ENCODE measurements at regions not wholly inside any gene's neighbourhood (a gene's known extent, or its start where the extent isn't known, plus 50 kb on each side); places are given as distances from the start of the nearest gene placed in this dataset.

DNA sequence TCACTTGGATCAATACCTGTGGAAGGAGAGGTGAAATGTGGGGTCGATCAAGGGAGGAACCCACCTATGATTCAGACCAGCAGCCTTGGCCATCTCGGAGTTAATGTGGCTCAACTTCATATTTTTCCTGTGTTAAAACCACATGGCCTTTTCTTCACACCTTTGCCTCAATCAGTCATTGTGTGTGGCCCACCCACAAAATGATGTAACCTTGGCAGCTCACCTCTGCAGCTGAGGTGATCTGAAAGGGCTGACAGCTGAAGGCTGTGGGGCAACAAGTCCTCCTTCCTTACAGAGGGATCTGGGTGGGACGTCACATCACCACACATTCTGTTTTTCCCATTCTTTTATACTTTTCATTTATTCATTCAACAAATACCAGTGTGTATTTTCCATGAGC is 357.1 kb upstream of the HSF2 start:
- TF ChIP-seq, protein P1, sequence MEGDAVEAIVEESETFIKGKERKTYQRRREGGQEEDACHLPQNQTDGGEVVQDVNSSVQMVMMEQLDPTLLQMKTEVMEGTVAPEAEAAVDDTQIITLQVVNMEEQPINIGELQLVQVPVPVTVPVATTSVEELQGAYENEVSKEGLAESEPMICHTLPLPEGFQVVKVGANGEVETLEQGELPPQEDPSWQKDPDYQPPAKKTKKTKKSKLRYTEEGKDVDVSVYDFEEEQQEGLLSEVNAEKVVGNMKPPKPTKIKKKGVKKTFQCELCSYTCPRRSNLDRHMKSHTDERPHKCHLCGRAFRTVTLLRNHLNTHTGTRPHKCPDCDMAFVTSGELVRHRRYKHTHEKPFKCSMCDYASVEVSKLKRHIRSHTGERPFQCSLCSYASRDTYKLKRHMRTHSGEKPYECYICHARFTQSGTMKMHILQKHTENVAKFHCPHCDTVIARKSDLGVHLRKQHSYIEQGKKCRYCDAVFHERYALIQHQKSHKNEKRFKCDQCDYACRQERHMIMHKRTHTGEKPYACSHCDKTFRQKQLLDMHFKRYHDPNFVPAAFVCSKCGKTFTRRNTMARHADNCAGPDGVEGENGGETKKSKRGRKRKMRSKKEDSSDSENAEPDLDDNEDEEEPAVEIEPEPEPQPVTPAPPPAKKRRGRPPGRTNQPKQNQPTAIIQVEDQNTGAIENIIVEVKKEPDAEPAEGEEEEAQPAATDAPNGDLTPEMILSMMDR (IDR thresholded peaks at IDR 0.05), result no peak
- no peak for TF ChIP-seq RFX5 (IDR thresholded peaks at IDR 0.05)

All from A549 (cell line).